ENCODE measurements at regions not wholly inside any gene's neighbourhood (a gene's known extent, or its start where the extent isn't known, plus 50 kb on each side); places are given as distances from the start of the nearest gene placed in this dataset.

GRCh38 chr7:142348921-142349405 lies 91.1 kb upstream of the PRSS58 start:
- no peaks in the 10 kb centered on the region for H3K36me3 ChIP-seq (ENCODE audit: control insufficient read depth in 1 of 2, insufficient read depth in 2 of 2, low read length in 2 of 2)
- H3K4me3 ChIP-seq (ENCODE audit: low read depth in 1 of 2, low read length in 2 of 2) = no peak overlapping the region
- H3K27ac ChIP-seq (ENCODE audit: low read length) = no peak overlapping the region
- H3K9me3 ChIP-seq (ENCODE audit: control insufficient read depth in 1 of 2, low read length in 2 of 2) = no peaks in the 10 kb centered on the region
- no peaks in the 10 kb centered on the region for H3K27me3 ChIP-seq (ENCODE audit: low read depth, low read length)
- no peaks in the 10 kb centered on the region for H3K4me1 ChIP-seq (ENCODE audit: control insufficient read depth in 1 of 2, insufficient read depth in 2 of 2, low read length in 2 of 2)

- no peaks in the 10 kb centered on the region for H3K36me3 ChIP-seq (ENCODE audit: control insufficient read depth in 1 of 2, insufficient read depth in 2 of 2, low read length in 2 of 2)
- no peaks in the 10 kb centered on the region for H3K27me3 ChIP-seq (ENCODE audit: low read depth, low read length)
- H3K4me3 ChIP-seq (ENCODE audit: low read depth in 1 of 2, low read length in 2 of 2) = no peak overlapping the region
- H3K4me1 ChIP-seq (ENCODE audit: control insufficient read depth in 1 of 2, insufficient read depth in 2 of 2, low read length in 2 of 2) = no peaks in the 10 kb centered on the region
- no peaks in the 10 kb centered on the region for H3K9me3 ChIP-seq (ENCODE audit: control insufficient read depth in 1 of 2, low read length in 2 of 2)
- H3K27ac ChIP-seq (ENCODE audit: low read length) = no peak overlapping the region
Observed at GRCh38 chr7:142348100-142348499, 90.2 kb upstream of the PRSS58 start.

- Histone ChIP-seq H3K27me3 (ENCODE audit: low read depth, low read length) (no peaks in the 10 kb centered on the region), H3K9me3 (ENCODE audit: control insufficient read depth in 1 of 2, low read length in 2 of 2) (no peaks in the 10 kb centered on the region), H3K4me1 (ENCODE audit: control insufficient read depth in 1 of 2, insufficient read depth in 2 of 2, low read length in 2 of 2) (no peaks in the 10 kb centered on the region), H3K36me3 (ENCODE audit: control insufficient read depth in 1 of 2, insufficient read depth in 2 of 2, low read length in 2 of 2) (no peaks in the 10 kb centered on the region), H3K4me3 (ENCODE audit: low read depth in 1 of 2, low read length in 2 of 2) (no peak overlapping the region), H3K27ac (ENCODE audit: low read length) (no peak overlapping the region)
Observed at GRCh38 chr7:142347091-142347490, 89.2 kb upstream of the PRSS58 start.

- Histone ChIP-seq H3K4me3 (ENCODE audit: low read depth in 1 of 2, low read length in 2 of 2) (no peak overlapping the region), H3K9me3 (ENCODE audit: control insufficient read depth in 1 of 2, low read length in 2 of 2) (no peaks in the 10 kb centered on the region), H3K27me3 (ENCODE audit: low read depth, low read length) (no peaks in the 10 kb centered on the region), H3K4me1 (ENCODE audit: control insufficient read depth in 1 of 2, insufficient read depth in 2 of 2, low read length in 2 of 2) (no peaks in the 10 kb centered on the region), H3K27ac (ENCODE audit: low read length) (no peak overlapping the region), H3K36me3 (ENCODE audit: control insufficient read depth in 1 of 2, insufficient read depth in 2 of 2, low read length in 2 of 2) (no peaks in the 10 kb centered on the region)
Observed at GRCh38 chr7:142345811-142346210, 88.0 kb upstream of the PRSS58 start.

GRCh38 chr7:142338633-142339501 lies 81.0 kb upstream of the PRSS58 start:
- Histone ChIP-seq H3K4me3 (ENCODE audit: low read depth in 1 of 2, low read length in 2 of 2) (no peak overlapping the region), H3K27ac (ENCODE audit: low read length) (no peak overlapping the region), H3K36me3 (ENCODE audit: control insufficient read depth in 1 of 2, insufficient read depth in 2 of 2, low read length in 2 of 2) (no peaks in the 10 kb centered on the region), H3K9me3 (ENCODE audit: control insufficient read depth in 1 of 2, low read length in 2 of 2) (no peaks in the 10 kb centered on the region), H3K27me3 (ENCODE audit: low read depth, low read length) (no peaks in the 10 kb centered on the region), H3K4me1 (ENCODE audit: control insufficient read depth in 1 of 2, insufficient read depth in 2 of 2, low read length in 2 of 2) (no peaks in the 10 kb centered on the region)

- Histone ChIP-seq H3K4me3 (ENCODE audit: low read depth in 1 of 2, low read length in 2 of 2) (no peak overlapping the region), H3K9me3 (ENCODE audit: control insufficient read depth in 1 of 2, low read length in 2 of 2) (no peaks in the 10 kb centered on the region), H3K27me3 (ENCODE audit: low read depth, low read length) (no peaks in the 10 kb centered on the region), H3K27ac (ENCODE audit: low read length) (no peak overlapping the region), H3K36me3 (ENCODE audit: control insufficient read depth in 1 of 2, insufficient read depth in 2 of 2, low read length in 2 of 2) (no peaks in the 10 kb centered on the region), H3K4me1 (ENCODE audit: control insufficient read depth in 1 of 2, insufficient read depth in 2 of 2, low read length in 2 of 2) (no peaks in the 10 kb centered on the region)
Observed at GRCh38 chr7:142337054-142338001, 79.5 kb upstream of the PRSS58 start.

GRCh38 chr7:142334806-142335205 lies 76.9 kb upstream of the PRSS58 start:
- Histone ChIP-seq H3K27ac (ENCODE audit: low read length) (no peak overlapping the region), H3K9me3 (ENCODE audit: control insufficient read depth in 1 of 2, low read length in 2 of 2) (no peaks in the 10 kb centered on the region), H3K4me3 (ENCODE audit: low read depth in 1 of 2, low read length in 2 of 2) (no peak overlapping the region), H3K36me3 (ENCODE audit: control insufficient read depth in 1 of 2, insufficient read depth in 2 of 2, low read length in 2 of 2) (no peaks in the 10 kb centered on the region), H3K27me3 (ENCODE audit: low read depth, low read length) (no peaks in the 10 kb centered on the region), H3K4me1 (ENCODE audit: control insufficient read depth in 1 of 2, insufficient read depth in 2 of 2, low read length in 2 of 2) (no peaks in the 10 kb centered on the region)

GRCh38 chr7:142334236-142334635 lies 76.4 kb upstream of the PRSS58 start:
- Histone ChIP-seq H3K36me3 (ENCODE audit: control insufficient read depth in 1 of 2, insufficient read depth in 2 of 2, low read length in 2 of 2) (no peaks in the 10 kb centered on the region), H3K4me1 (ENCODE audit: control insufficient read depth in 1 of 2, insufficient read depth in 2 of 2, low read length in 2 of 2) (no peaks in the 10 kb centered on the region), H3K27ac (ENCODE audit: low read length) (no peak overlapping the region), H3K9me3 (ENCODE audit: control insufficient read depth in 1 of 2, low read length in 2 of 2) (no peaks in the 10 kb centered on the region), H3K27me3 (ENCODE audit: low read depth, low read length) (no peaks in the 10 kb centered on the region), H3K4me3 (ENCODE audit: low read depth in 1 of 2, low read length in 2 of 2) (no peak overlapping the region)

GRCh38 chr7:142332421-142332820 lies 74.6 kb upstream of the PRSS58 start:
- Histone ChIP-seq H3K9me3 (ENCODE audit: control insufficient read depth in 1 of 2, low read length in 2 of 2) (no peaks in the 10 kb centered on the region), H3K27me3 (ENCODE audit: low read depth, low read length) (no peaks in the 10 kb centered on the region), H3K4me1 (ENCODE audit: control insufficient read depth in 1 of 2, insufficient read depth in 2 of 2, low read length in 2 of 2) (no peaks in the 10 kb centered on the region), H3K27ac (ENCODE audit: low read length) (no peak overlapping the region), H3K36me3 (ENCODE audit: control insufficient read depth in 1 of 2, insufficient read depth in 2 of 2, low read length in 2 of 2) (no peaks in the 10 kb centered on the region), H3K4me3 (ENCODE audit: low read depth in 1 of 2, low read length in 2 of 2) (no peak overlapping the region)

- no peaks in the 10 kb centered on the region for H3K36me3 ChIP-seq (ENCODE audit: control insufficient read depth in 1 of 2, insufficient read depth in 2 of 2, low read length in 2 of 2)
- no peaks in the 10 kb centered on the region for H3K4me1 ChIP-seq (ENCODE audit: control insufficient read depth in 1 of 2, insufficient read depth in 2 of 2, low read length in 2 of 2)
- no peak overlapping the region for H3K4me3 ChIP-seq (ENCODE audit: low read depth in 1 of 2, low read length in 2 of 2)
- no peaks in the 10 kb centered on the region for H3K27me3 ChIP-seq (ENCODE audit: low read depth, low read length)
- H3K27ac ChIP-seq (ENCODE audit: low read length) = no peak overlapping the region
- no peaks in the 10 kb centered on the region for H3K9me3 ChIP-seq (ENCODE audit: control insufficient read depth in 1 of 2, low read length in 2 of 2)
Observed at GRCh38 chr7:142331941-142332340, 74.1 kb upstream of the PRSS58 start.

- no peak overlapping the region for H3K27ac ChIP-seq (ENCODE audit: low read length)
- no peak overlapping the region for H3K4me3 ChIP-seq (ENCODE audit: low read depth in 1 of 2, low read length in 2 of 2)
- H3K9me3 ChIP-seq (ENCODE audit: control insufficient read depth in 1 of 2, low read length in 2 of 2) = no peaks in the 10 kb centered on the region
- no peaks in the 10 kb centered on the region for H3K36me3 ChIP-seq (ENCODE audit: control insufficient read depth in 1 of 2, insufficient read depth in 2 of 2, low read length in 2 of 2)
- no peaks in the 10 kb centered on the region for H3K27me3 ChIP-seq (ENCODE audit: low read depth, low read length)
- H3K4me1 ChIP-seq (ENCODE audit: control insufficient read depth in 1 of 2, insufficient read depth in 2 of 2, low read length in 2 of 2) = no peaks in the 10 kb centered on the region
Observed at GRCh38 chr7:142329062-142329790, 71.4 kb upstream of the PRSS58 start.

Measured in muscle layer of duodenum (tissue), 2 donors.